ENCODE measurements at regions not wholly inside any gene's neighbourhood (a gene's known extent, or its start where the extent isn't known, plus 50 kb on each side); places are given as distances from the start of the nearest gene placed in this dataset.

DNA sequence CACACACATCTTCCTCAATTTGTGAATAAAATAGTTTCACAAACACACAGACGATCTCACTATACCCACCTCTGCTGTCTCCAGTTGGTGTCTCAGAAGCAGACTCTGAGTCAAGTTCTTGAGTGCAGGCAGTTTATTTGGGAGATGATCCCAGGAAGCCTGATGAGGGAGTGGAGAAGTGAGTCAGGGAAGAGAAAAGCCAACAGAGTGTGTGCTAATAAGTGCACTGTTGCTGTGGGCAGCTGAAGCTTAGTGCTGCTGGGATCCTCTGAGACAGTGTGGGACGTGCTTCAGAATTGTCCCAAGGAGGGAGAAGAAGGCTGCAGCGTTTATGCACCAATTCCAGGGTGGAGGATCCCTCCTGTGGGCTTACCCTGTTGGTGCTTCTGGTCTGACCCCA lies 423.2 kb upstream of the C16orf82 start:
- H3K27ac ChIP-seq: no peak overlapping the region
- H3K27me3 ChIP-seq (ENCODE audit: insufficient read depth, low read depth, severe bottlenecking): peaks cover 45% of the 10 kb centered on the region
- DNase-seq: no peak
- no peak overlapping the region for H3K4me3 ChIP-seq (ENCODE audit: low read depth, low read length)
- no peaks in the 10 kb centered on the region for H3K36me3 ChIP-seq
- no peak for TF ChIP-seq CTCF (IDR thresholded peaks at IDR 0.05; ENCODE audit: low read depth, low read length)
- H3K9me3 ChIP-seq (ENCODE audit: severe bottlenecking): no peaks in the 10 kb centered on the region

DNA sequence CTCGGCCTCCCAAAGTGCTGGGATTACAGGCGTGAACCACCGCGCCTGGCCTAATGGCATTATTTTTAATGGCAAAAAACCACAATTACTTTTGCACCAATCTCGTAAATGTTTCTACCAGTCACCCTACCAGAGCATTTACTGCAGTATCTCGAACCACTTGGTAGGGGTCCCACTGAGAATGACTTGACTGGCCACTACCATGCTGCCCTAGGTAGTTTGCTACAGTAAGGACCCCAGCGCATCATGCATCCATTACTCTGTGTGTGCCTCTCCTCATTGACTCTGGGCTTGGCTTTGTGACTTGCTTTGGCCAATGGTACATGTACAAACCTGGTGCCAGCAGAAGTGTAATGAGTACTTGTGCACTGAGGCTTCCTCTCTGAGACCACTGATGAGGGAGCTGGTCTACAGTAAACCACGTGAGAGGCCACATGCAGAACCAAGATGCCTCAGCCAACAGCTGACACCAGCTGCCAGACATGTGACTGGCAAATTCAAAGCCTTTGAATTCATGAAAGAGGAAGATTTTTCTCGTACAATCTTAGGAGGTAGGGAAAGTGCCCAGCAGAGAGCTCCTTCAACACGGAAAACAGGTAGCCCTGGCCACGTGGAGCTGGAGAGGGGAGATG lies 421.7 kb upstream of the C16orf82 start:
- Histone ChIP-seq H3K27me3 (ENCODE audit: insufficient read depth, low read depth, severe bottlenecking) (peaks cover 36% of the 10 kb centered on the region), H3K27ac (no peak overlapping the region), H3K9me3 (ENCODE audit: severe bottlenecking) (no peaks in the 10 kb centered on the region), H3K4me3 (ENCODE audit: low read depth, low read length) (no peak overlapping the region), H3K36me3 (no peaks in the 10 kb centered on the region)
- DNase-seq: no peak
- TF ChIP-seq CTCF (IDR thresholded peaks at IDR 0.05; ENCODE audit: low read depth, low read length): no peak

DNA sequence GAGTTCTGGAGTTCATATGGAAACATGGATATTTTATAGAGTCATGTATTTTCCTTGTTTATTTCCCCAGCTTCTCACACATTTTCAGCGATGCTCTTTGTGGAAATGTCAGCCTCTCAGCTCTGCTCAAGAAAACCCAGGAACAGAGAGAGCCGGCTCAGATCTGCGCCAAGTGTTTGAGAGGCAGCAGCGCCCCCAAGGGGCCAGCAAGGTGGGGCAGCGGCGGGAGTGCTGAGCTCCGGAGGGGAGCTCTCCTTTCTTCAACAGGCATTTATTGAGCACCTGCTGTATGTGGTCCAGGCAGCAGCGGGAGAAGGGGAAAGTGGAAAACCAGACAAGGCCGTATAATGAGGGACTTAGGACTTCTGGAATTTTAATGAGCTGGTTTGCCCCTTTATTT lies 421.1 kb upstream of the C16orf82 start:
- Histone ChIP-seq H3K4me3 (ENCODE audit: low read depth, low read length) (no peak overlapping the region), H3K9me3 (ENCODE audit: severe bottlenecking) (no peaks in the 10 kb centered on the region), H3K27ac (no peak overlapping the region), H3K27me3 (ENCODE audit: insufficient read depth, low read depth, severe bottlenecking) (peaks cover 31% of the 10 kb centered on the region), H3K36me3 (no peaks in the 10 kb centered on the region)
- TF ChIP-seq CTCF (IDR thresholded peaks at IDR 0.05; ENCODE audit: low read depth, low read length): peak; percentile 82
- peak; percentile 63 for DNase-seq

- TF ChIP-seq CTCF (IDR thresholded peaks at IDR 0.05; ENCODE audit: low read depth, low read length): no peak
- no peaks in the 10 kb centered on the region for H3K36me3 ChIP-seq
- H3K27me3 ChIP-seq (ENCODE audit: insufficient read depth, low read depth, severe bottlenecking): peaks cover 19% of the 10 kb centered on the region
- no peaks in the 10 kb centered on the region for H3K9me3 ChIP-seq (ENCODE audit: severe bottlenecking)
- H3K4me3 ChIP-seq (ENCODE audit: low read depth, low read length): no peak overlapping the region
- no peak overlapping the region for H3K27ac ChIP-seq
- no peak for DNase-seq
Observed at GRCh38 chr16:26647870-26648269, 418.9 kb upstream of the C16orf82 start.

- Histone ChIP-seq H3K4me3 (ENCODE audit: low read depth, low read length) (no peak overlapping the region), H3K9me3 (ENCODE audit: severe bottlenecking) (no peaks in the 10 kb centered on the region), H3K36me3 (no peaks in the 10 kb centered on the region), H3K27ac (no peak overlapping the region), H3K27me3 (ENCODE audit: insufficient read depth, low read depth, severe bottlenecking) (peaks cover 11% of the 10 kb centered on the region)
- no peak for DNase-seq
- no peak for TF ChIP-seq CTCF (IDR thresholded peaks at IDR 0.05; ENCODE audit: low read depth, low read length)
Observed at GRCh38 chr16:26648851-26649250, 417.9 kb upstream of the C16orf82 start.

Measured in WERI-Rb-1 (cell line).